Mesenchymal stem cell (in vitro differentiated cells and primary cell): ENCODE measurements at regions not wholly inside any gene's neighbourhood (a gene's known extent, or its start where the extent isn't known, plus 50 kb on each side); places are given as distances from the start of the nearest gene placed in this dataset.
A peak's percentile ranks its signal among the peaks of the same experiment; 100 is the strongest.
"Not testable (repeated sequence)": the region's sequence is repeated elsewhere in the genome, so short reads cannot be mapped to it uniquely, and the experiment has no call there.

Source experiments
- DNase-seq: peaks from one replicate; pipeline ENCODE4 v3.0.0-alpha.2; 2013
- H2AFZ ChIP-seq: one replicate; pipeline ENCODE4 v1.6.1; 2013; ENCODE audit warnings: low read depth, mild to moderate bottlenecking, control low read depth, inconsistent platforms, low read length, moderate library complexity
- H2AK5ac ChIP-seq: 2 replicates; pipeline ENCODE4 v1.6.1; 2013; ENCODE audit warnings: low read length, moderate library complexity, mild to moderate bottlenecking, inconsistent platforms; ENCODE audit not compliant: severe bottlenecking
- H2BK120ac ChIP-seq: one replicate; pipeline ENCODE4 v1.6.1; 2013; ENCODE audit warnings: low read depth, mild to moderate bottlenecking, inconsistent platforms, low read length, moderate library complexity
- H2BK12ac ChIP-seq, 2 experiments: one replicate each; pipeline ENCODE4 v1.6.1; 2013; ENCODE audit warnings: inconsistent platforms in 2 of 2, low read length in 2 of 2, mild to moderate bottlenecking in 2 of 2, moderate library complexity in 2 of 2, control low read depth in 1 of 2
- H2BK15ac ChIP-seq: one replicate; pipeline ENCODE4 v1.6.1; 2013; ENCODE audit warnings: mild to moderate bottlenecking, low read depth, inconsistent platforms; ENCODE audit not compliant: poor library complexity, severe bottlenecking
- H2BK5ac ChIP-seq: 2 replicates; pipeline ENCODE4 v1.6.1; 2013; ENCODE audit warnings: low read depth, mild to moderate bottlenecking, low read length, control low read depth, inconsistent platforms; ENCODE audit not compliant: poor library complexity, severe bottlenecking
- H3K14ac ChIP-seq, 2 experiments: one replicate each; pipeline ENCODE4 v1.6.1; 2013; ENCODE audit warnings: inconsistent platforms in 2 of 2, low read length in 2 of 2, control low read depth in 1 of 2, mild to moderate bottlenecking in 1 of 2, moderate library complexity in 1 of 2
- H3K18ac ChIP-seq, 2 experiments: one replicate each; pipeline ENCODE4 v1.6.1; 2013; ENCODE audit warnings: inconsistent platforms in 2 of 2, low read length in 2 of 2, control low read depth in 1 of 2, low read depth in 1 of 2, mild to moderate bottlenecking in 1 of 2
- H3K23ac ChIP-seq, 2 experiments: one replicate each; pipeline ENCODE4 v1.6.1; 2013; ENCODE audit warnings: inconsistent platforms in 2 of 2, low read length in 2 of 2, mild to moderate bottlenecking in 2 of 2, moderate library complexity in 2 of 2, control low read depth in 1 of 2
- H3K27ac ChIP-seq: 2 replicates; pipeline ENCODE4 v1.5.1; 2013; ENCODE audit warnings: mild to moderate bottlenecking, moderate library complexity, low read length, control low read depth, inconsistent platforms; ENCODE audit not compliant: poor library complexity, severe bottlenecking
- H3K27me3 ChIP-seq, 2 experiments: 2 replicates each; pipeline versions ENCODE4 v1.6.1 to v1.7.0; 2013; ENCODE audit warnings: low read length in 2 of 2, mild to moderate bottlenecking in 2 of 2, moderate library complexity in 2 of 2, control low read depth in 1 of 2, inconsistent platforms in 1 of 2; ENCODE audit not compliant: control insufficient read depth in 1 of 2, insufficient read depth in 1 of 2
- H3K36me3 ChIP-seq, 2 experiments: 2 replicates each; pipeline versions ENCODE4 v1.6.1 to v1.7.0; 2013; ENCODE audit warnings: low read length in 2 of 2, control low read depth in 1 of 2, inconsistent platforms in 1 of 2, low read depth in 1 of 2, mild to moderate bottlenecking in 1 of 2; ENCODE audit not compliant: insufficient read depth in 2 of 2, control insufficient read depth in 1 of 2
- H3K4ac ChIP-seq, 2 experiments: one replicate each; pipeline ENCODE4 v1.6.1; 2013; ENCODE audit warnings: inconsistent platforms in 2 of 2, low read length in 2 of 2, mild to moderate bottlenecking in 2 of 2, moderate library complexity in 2 of 2, control low read depth in 1 of 2, low read depth in 1 of 2
- H3K4me1 ChIP-seq: 2 replicates; pipeline ENCODE4 v1.6.1; 2013; ENCODE audit warnings: low read depth, low read length, control low read depth; ENCODE audit not compliant: control insufficient read depth, insufficient read depth
- H3K4me2 ChIP-seq: 2 replicates; pipeline ENCODE4 v1.6.1; 2013; ENCODE audit warnings: low read length, mild to moderate bottlenecking, inconsistent platforms; ENCODE audit not compliant: poor library complexity, severe bottlenecking
- H3K4me3 ChIP-seq, 2 experiments: 2 replicates each; pipeline versions ENCODE4 v1.5.1 to v1.7.0; 2013; ENCODE audit warnings: low read length in 2 of 2, mild to moderate bottlenecking in 2 of 2, control low read depth in 1 of 2, low read depth in 1 of 2; ENCODE audit not compliant: insufficient read depth in 1 of 2
- H3K79me1 ChIP-seq: replicated peaks from 2 replicates; pipeline ENCODE4 v1.6.1; 2013; ENCODE audit warnings: mild to moderate bottlenecking, control low read depth, low read length, inconsistent platforms; ENCODE audit not compliant: poor library complexity, severe bottlenecking
- H3K9ac ChIP-seq: 2 replicates; pipeline ENCODE4 v1.7.0; 2013; ENCODE audit warnings: mild to moderate bottlenecking, low read length, moderate library complexity
- H3K9me3 ChIP-seq: 2 replicates; pipeline ENCODE4 v1.7.0; 2013; ENCODE audit warnings: mild to moderate bottlenecking, low read length; ENCODE audit not compliant: control insufficient read depth
- H4K8ac ChIP-seq: one replicate; pipeline ENCODE4 v1.6.1; 2013; ENCODE audit warnings: inconsistent platforms, mild to moderate bottlenecking, low read length, moderate library complexity
- H4K91ac ChIP-seq: one replicate; pipeline ENCODE4 v1.6.1; 2013; ENCODE audit warnings: mild to moderate bottlenecking, low read length, inconsistent platforms
- WGBS: methylation state at CpG from one replicate; pipeline ENCODE4 v1.1.7; 2013; ENCODE audit warnings: mixed read lengths; 5-methylcytosine and 5-hydroxymethylcytosine counted together

GRCh38 chr7:73933091-73933490 is 72.1 kb downstream of the TMEM270 start:
- no peak overlapping the region for H4K91ac ChIP-seq
- H3K4ac ChIP-seq = no peak overlapping the region
- H3K79me1 ChIP-seq = no peaks in the 10 kb centered on the region
- no peak overlapping the region for H4K8ac ChIP-seq
- H2BK15ac ChIP-seq = no peak overlapping the region
- peaks cover 0 to 8% of the 10 kb centered on the region in 2 experiments for H3K27me3 ChIP-seq
- no peak overlapping the region for H3K27ac ChIP-seq
- no peak overlapping the region for H3K4me3 ChIP-seq
- no peak overlapping the region for H2BK12ac ChIP-seq
- no peak overlapping the region for H3K4me2 ChIP-seq
- DNase-seq = no peak
- H2AFZ ChIP-seq = no peak overlapping the region
- H3K36me3 ChIP-seq = no peaks in the 10 kb centered on the region
- no peak overlapping the region for H3K9ac ChIP-seq
- no peak overlapping the region for H3K23ac ChIP-seq
- no peak overlapping the region for H3K14ac ChIP-seq
- no peak overlapping the region for H2BK5ac ChIP-seq
- no peaks in the 10 kb centered on the region for H3K4me1 ChIP-seq
- 75% methylated on average over 2 of the region's 2 CpGs for WGBS
- H3K9me3 ChIP-seq = no peaks in the 10 kb centered on the region
- H2AK5ac ChIP-seq = no peak overlapping the region
- H3K18ac ChIP-seq = no peak overlapping the region
- no peak overlapping the region for H2BK120ac ChIP-seq

DNA sequence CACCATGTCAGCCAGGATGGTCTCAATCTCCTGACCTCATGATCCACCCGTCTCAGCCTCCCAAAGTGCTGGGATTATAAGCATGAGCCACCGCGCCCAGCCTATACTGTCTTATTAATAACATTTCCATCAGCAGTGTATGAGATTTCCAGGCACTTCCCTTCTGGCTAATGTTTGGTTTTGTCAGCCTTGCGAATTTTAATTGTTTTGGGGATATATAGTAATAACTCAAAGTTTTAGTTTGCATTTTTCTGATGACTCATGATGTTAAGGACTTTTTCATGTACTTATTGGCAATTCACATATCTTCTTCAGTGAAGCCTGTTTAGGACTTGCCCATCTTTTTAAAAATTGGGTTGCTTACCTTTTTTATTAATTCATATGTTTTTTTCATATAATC is 76.0 kb downstream of the TMEM270 start:
- WGBS = 97% methylated on average over 3 of the region's 4 CpGs
- Histone ChIP-seq H4K91ac (no peak overlapping the region), H3K4me3 (no peak overlapping the region), H3K18ac (no peak overlapping the region), H2BK12ac (no peak overlapping the region), H2AFZ (no peak overlapping the region), H2BK15ac (no peak overlapping the region), H3K27me3 (peaks cover 0 to 8% of the 10 kb centered on the region in 2 experiments), H3K27ac (no peak overlapping the region), H3K23ac (no peak overlapping the region), H2AK5ac (no peak overlapping the region), H3K4me2 (no peak overlapping the region), H3K4ac (no peak overlapping the region), H4K8ac (no peak overlapping the region), H3K9ac (no peak overlapping the region), H3K36me3 (no peaks in the 10 kb centered on the region), H3K9me3 (peaks cover 6% of the 10 kb centered on the region), H2BK5ac (no peak overlapping the region), H2BK120ac (no peak overlapping the region), H3K4me1 (no peaks in the 10 kb centered on the region), H3K79me1 (no peaks in the 10 kb centered on the region), H3K14ac (no peak overlapping the region)
- no peak for DNase-seq

DNA sequence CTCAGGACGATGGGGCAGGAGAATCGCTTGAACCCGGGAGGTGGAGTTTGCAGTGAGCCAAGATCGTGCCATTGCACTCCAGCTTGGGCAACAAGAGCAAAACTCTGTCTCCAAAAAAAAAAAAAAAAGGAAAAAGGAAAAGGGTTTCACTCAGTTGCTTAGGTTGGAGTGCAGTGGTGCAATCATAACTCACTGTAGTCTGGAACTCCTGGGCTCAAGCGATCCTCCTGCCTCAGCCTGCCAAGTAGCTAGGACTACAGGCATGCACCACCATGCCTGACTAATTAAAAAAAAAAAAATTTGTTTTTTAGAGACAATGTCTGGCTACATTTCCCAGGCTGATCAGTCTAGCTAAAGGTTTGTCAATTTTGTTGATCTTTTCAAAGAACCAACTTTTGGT is 76.7 kb downstream of the TMEM270 start:
- peak overlapping the region; percentile 48 for H3K9ac ChIP-seq
- H3K79me1 ChIP-seq, H3K14ac ChIP-seq, H4K91ac ChIP-seq, H3K27ac ChIP-seq, H2AFZ ChIP-seq, DNase-seq, H3K9me3 ChIP-seq, H2BK12ac ChIP-seq, H3K4me2 ChIP-seq, H3K27me3 ChIP-seq, H2BK15ac ChIP-seq, H3K18ac ChIP-seq, H2AK5ac ChIP-seq, H3K4ac ChIP-seq, H4K8ac ChIP-seq, H3K4me3 ChIP-seq, H2BK120ac ChIP-seq, H3K23ac ChIP-seq, H3K4me1 ChIP-seq, H3K36me3 ChIP-seq, H2BK5ac ChIP-seq: not testable (repeated sequence)
- 84% methylated on average over 4 of the region's 5 CpGs for WGBS

GRCh38 chr7:73939528-73939927 is 78.6 kb downstream of the TMEM270 start:
- Histone ChIP-seq H2BK15ac (no peak overlapping the region), H2AK5ac (no peak overlapping the region), H3K27me3 (no peaks in the 10 kb centered on the region), H4K91ac (no peak overlapping the region), H3K79me1 (no peaks in the 10 kb centered on the region), H3K4ac (no peak overlapping the region), H2BK12ac (no peak overlapping the region), H4K8ac (no peak overlapping the region), H3K27ac (no peak overlapping the region), H2BK120ac (no peak overlapping the region), H2AFZ (no peak overlapping the region), H3K4me1 (no peaks in the 10 kb centered on the region), H3K9me3 (peaks cover 6% of the 10 kb centered on the region), H3K18ac (no peak overlapping the region), H3K9ac (no peak overlapping the region), H3K4me3 (no peak overlapping the region), H3K14ac (no peak overlapping the region), H3K36me3 (no peaks in the 10 kb centered on the region), H3K4me2 (no peak overlapping the region), H3K23ac (no peak overlapping the region), H2BK5ac (no peak overlapping the region)
- WGBS = no CpG with 5 or more reads among the region's 1 CpG
- DNase-seq = no peak
